Liver (tissue), 3 donors: ENCODE measurements at regions not wholly inside any gene's neighbourhood (a gene's known extent, or its start where the extent isn't known, plus 50 kb on each side); places are given as distances from the start of the nearest gene placed in this dataset.

Experiments used
- ATF3 ChIP-seq: IDR thresholded peaks from 2 replicates; pipeline ENCODE4 v1.6.1; 2016; ENCODE audit warnings: antibody characterized with exemption
- CTCF ChIP-seq: fragments of 150-350 bp; IDR thresholded peaks from 2 replicates; pipeline ENCODE4 v1.5.1; 2017; ENCODE audit warnings: improper control_type of control experiment, low read depth, low read length; ENCODE audit not compliant: missing input control
- EGR1 ChIP-seq, 2 donors: IDR thresholded peaks; 2 replicates each; pipeline ENCODE4 v1.6.1; 2016 to 2018; ENCODE audit warnings: antibody characterized with exemption in 2 of 2, low read depth in 2 of 2
- GABPA ChIP-seq, 2 donors: IDR thresholded peaks in 1 of 2; conservative IDR thresholded peaks in 1 of 2; 2 replicates each; pipeline ENCODE4 v1.6.1; 2016; ENCODE audit warnings: antibody characterized with exemption in 2 of 2, mild to moderate bottlenecking in 1 of 2, moderate library complexity in 1 of 2
- HNF4A ChIP-seq, 2 donors: conservative IDR thresholded peaks; 2 replicates each; pipeline ENCODE4 v1.6.1; 2016; ENCODE audit warnings: antibody characterized with exemption in 2 of 2, mild to moderate bottlenecking in 2 of 2
- JUND ChIP-seq, 2 donors: IDR thresholded peaks; 2 replicates each; pipeline ENCODE4 v1.6.1; 2016; ENCODE audit warnings: antibody characterized with exemption in 2 of 2
- NR2F2 ChIP-seq: IDR thresholded peaks from 2 replicates; pipeline ENCODE4 v1.6.1; 2016; ENCODE audit warnings: antibody characterized with exemption
- RAD21 ChIP-seq, 2 donors: IDR thresholded peaks; 2 replicates each; pipeline ENCODE4 v1.6.1; 2016; ENCODE audit warnings: antibody characterized with exemption in 2 of 2, mild to moderate bottlenecking in 2 of 2
- REST ChIP-seq: IDR thresholded peaks from 2 replicates; pipeline ENCODE4 v1.6.1; 2016; ENCODE audit warnings: antibody characterized with exemption, mild to moderate bottlenecking
- RXRA ChIP-seq, 2 donors: IDR thresholded peaks; 2 replicates each; pipeline ENCODE4 v1.6.1; 2017 to 2018; ENCODE audit warnings: antibody characterized with exemption in 2 of 2, mild to moderate bottlenecking in 1 of 2
- SP1 ChIP-seq: IDR thresholded peaks from 2 replicates; pipeline ENCODE4 v1.6.1; 2018; ENCODE audit warnings: antibody characterized with exemption, mild to moderate bottlenecking
- TAF1 ChIP-seq: conservative IDR thresholded peaks from 2 replicates; pipeline ENCODE4 v1.6.1; 2016; ENCODE audit warnings: antibody characterized with exemption, mild to moderate bottlenecking
- ZBTB33 ChIP-seq: IDR thresholded peaks from 2 replicates; pipeline ENCODE4 v1.6.1; 2016; ENCODE audit warnings: antibody characterized with exemption
- TF ChIP-seq, protein P1 (sequence below): IDR thresholded peaks from 2 replicates; pipeline ENCODE4 v1.6.1; 2016; ENCODE audit warnings: antibody characterized with exemption
- donor health status: healthy.
- donor health status: healthy.

GRCh38 chr21:14629461-14629860 lies 83.3 kb upstream of the SAMSN1 start:
- no peak for TF ChIP-seq CTCF
- TF ChIP-seq REST = no peak
- no peak for TF ChIP-seq RAD21 (IDR thresholded peaks at IDR 0.05)
- no peak for TF ChIP-seq EGR1 (IDR thresholded peaks at IDR 0.05; ENCODE audit: low read depth in 2 of 2)
- TF ChIP-seq, protein P1, sequence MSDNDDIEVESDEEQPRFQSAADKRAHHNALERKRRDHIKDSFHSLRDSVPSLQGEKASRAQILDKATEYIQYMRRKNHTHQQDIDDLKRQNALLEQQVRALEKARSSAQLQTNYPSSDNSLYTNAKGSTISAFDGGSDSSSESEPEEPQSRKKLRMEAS = no peak
- no peak for TF ChIP-seq JUND (IDR thresholded peaks at IDR 0.05)
- TF ChIP-seq GABPA (IDR thresholded peaks at IDR 0.05 in 1 of 2, conservative IDR thresholded peaks at IDR 0.05 in 1 of 2) = no peak
- no peak for TF ChIP-seq ATF3
- TF ChIP-seq RXRA (IDR thresholded peaks at IDR 0.05) = no peak
- no peak for TF ChIP-seq TAF1
- no peak for TF ChIP-seq SP1
- TF ChIP-seq NR2F2 = no peak
- no peak for TF ChIP-seq HNF4A (conservative IDR thresholded peaks at IDR 0.05)
- no peak for TF ChIP-seq ZBTB33
